ENCODE measurements at regions not wholly inside any gene's neighbourhood (a gene's known extent, or its start where the extent isn't known, plus 50 kb on each side); places are given as distances from the start of the nearest gene placed in this dataset.

GRCh38 chr16:7834771-7835431, 502.3 kb downstream of the RBFOX1 start:
- Histone ChIP-seq H3K27me3 (ENCODE audit: low read length) (no peaks in the 10 kb centered on the region), H3F3A (ENCODE audit: insufficient read depth) (no peaks in the 10 kb centered on the region), H3K4me3 (ENCODE audit: insufficient read depth, low read length, poor library complexity, severe bottlenecking) (no peak overlapping the region), H3K79me2 (ENCODE audit: insufficient read depth, low read length) (no peaks in the 10 kb centered on the region), H4K20me1 (ENCODE audit: low read depth, low read length) (no peaks in the 10 kb centered on the region), H3K9me2 (replicated peaks; ENCODE audit: insufficient read depth, low read length) (no peaks in the 10 kb centered on the region), H3K27ac (ENCODE audit: low read depth, low read length) (no peak overlapping the region), H3K36me3 (ENCODE audit: low read length) (no peaks in the 10 kb centered on the region), H3K9ac (ENCODE audit: low read length) (no peak overlapping the region), H3K4me2 (ENCODE audit: low read depth, low read length, poor library complexity, severe bottlenecking) (no peak overlapping the region), H3K9me3 (ENCODE audit: insufficient read depth, low read length) (no peaks in the 10 kb centered on the region), H2AFZ (ENCODE audit: low read depth, low read length, severe bottlenecking) (no peak overlapping the region)
- TF ChIP-seq EZH2phosphoT487 (conservative IDR thresholded peaks at IDR 0.05; ENCODE audit: low read length): no peak
- no peak for TF ChIP-seq CTCF (IDR thresholded peaks at IDR 0.05; ENCODE audit: insufficient read depth, low read length, poor library complexity, severe bottlenecking)

GRCh38 chr16:7820816-7821215, 488.2 kb downstream of the RBFOX1 start:
- H3K4me3 ChIP-seq (ENCODE audit: insufficient read depth, low read length, poor library complexity, severe bottlenecking): no peak overlapping the region
- H3K9ac ChIP-seq (ENCODE audit: low read length): no peak overlapping the region
- TF ChIP-seq EZH2phosphoT487 (conservative IDR thresholded peaks at IDR 0.05; ENCODE audit: low read length) (no peak), CTCF (IDR thresholded peaks at IDR 0.05; ENCODE audit: insufficient read depth, low read length, poor library complexity, severe bottlenecking) (no peak)
- no peak overlapping the region for H3K4me2 ChIP-seq (ENCODE audit: low read depth, low read length, poor library complexity, severe bottlenecking)
- H3K9me2 ChIP-seq (replicated peaks; ENCODE audit: insufficient read depth, low read length): no peaks in the 10 kb centered on the region
- no peaks in the 10 kb centered on the region for H4K20me1 ChIP-seq (ENCODE audit: low read depth, low read length)
- H3K27ac ChIP-seq (ENCODE audit: low read depth, low read length): no peak overlapping the region
- no peaks in the 10 kb centered on the region for H3K9me3 ChIP-seq (ENCODE audit: insufficient read depth, low read length)
- H2AFZ ChIP-seq (ENCODE audit: low read depth, low read length, severe bottlenecking): no peak overlapping the region
- H3K36me3 ChIP-seq (ENCODE audit: low read length): no peaks in the 10 kb centered on the region
- no peaks in the 10 kb centered on the region for H3F3A ChIP-seq (ENCODE audit: insufficient read depth)
- H3K27me3 ChIP-seq (ENCODE audit: low read length): no peaks in the 10 kb centered on the region
- no peaks in the 10 kb centered on the region for H3K79me2 ChIP-seq (ENCODE audit: insufficient read depth, low read length)

- Histone ChIP-seq H3K27ac (ENCODE audit: low read depth, low read length) (no peak overlapping the region), H3K9me2 (replicated peaks; ENCODE audit: insufficient read depth, low read length) (no peaks in the 10 kb centered on the region), H3K27me3 (ENCODE audit: low read length) (no peaks in the 10 kb centered on the region), H3K4me2 (ENCODE audit: low read depth, low read length, poor library complexity, severe bottlenecking) (no peak overlapping the region), H4K20me1 (ENCODE audit: low read depth, low read length) (no peaks in the 10 kb centered on the region), H3K4me3 (ENCODE audit: insufficient read depth, low read length, poor library complexity, severe bottlenecking) (no peak overlapping the region), H2AFZ (ENCODE audit: low read depth, low read length, severe bottlenecking) (no peak overlapping the region), H3K36me3 (ENCODE audit: low read length) (no peaks in the 10 kb centered on the region), H3K9ac (ENCODE audit: low read length) (no peak overlapping the region), H3K79me2 (ENCODE audit: insufficient read depth, low read length) (no peaks in the 10 kb centered on the region), H3F3A (ENCODE audit: insufficient read depth) (no peaks in the 10 kb centered on the region), H3K9me3 (ENCODE audit: insufficient read depth, low read length) (no peaks in the 10 kb centered on the region)
- TF ChIP-seq EZH2phosphoT487 (conservative IDR thresholded peaks at IDR 0.05; ENCODE audit: low read length) (no peak), CTCF (IDR thresholded peaks at IDR 0.05; ENCODE audit: insufficient read depth, low read length, poor library complexity, severe bottlenecking) (no peak)
Measured at GRCh38 chr16:7805686-7806396, 473.2 kb downstream of the RBFOX1 start.
